HEK293 (cell line): ENCODE measurements at regions not wholly inside any gene's neighbourhood (a gene's known extent, or its start where the extent isn't known, plus 50 kb on each side); places are given as distances from the start of the nearest gene placed in this dataset.

Experiments used
- CTCF ChIA-PET: fragments of 350-600 bp; formaldehyde crosslinking; extraction: SDS; loops from one replicate; lab custom pipeline; 2021; ENCODE audit warnings: antibody characterized with exemption; lab: Yijun Ruan, JAX
- POLR2A ChIA-PET: fragments of 300-600 bp; formaldehyde crosslinking; extraction: SDS; loops from one replicate; lab custom pipeline; 2020; ENCODE audit warnings: antibody characterized with exemption, inconsistent platforms; lab: Yijun Ruan, JAX
- H3K27ac ChIP-seq: fragments of 200-500 bp; sonication (Bioruptor generic); 2 replicates; pipeline ENCODE4 v1.5.1; 2014; ENCODE audit warnings: low read depth, low read length, control low read depth, inconsistent platforms; ENCODE audit errors: extremely low read depth
- H3K36me3 ChIP-seq, 2 experiments: fragments of 200-500 bp in 1 of 2; sonication (Bioruptor generic) in 1 of 2; 1 replicate in 1 of 2; 2 replicates in 1 of 2; pipeline ENCODE4 v1.5.1; 2014 to 2017; ENCODE audit warnings: inconsistent platforms in 2 of 2, low read length in 2 of 2; ENCODE audit not compliant: control insufficient read depth in 2 of 2, insufficient read depth in 1 of 2
- H3K4me1 ChIP-seq: fragments of 200-500 bp; sonication (Bioruptor generic); 2 replicates; pipeline ENCODE4 v1.5.1; 2014; ENCODE audit warnings: mild to moderate bottlenecking, low read length, inconsistent platforms; ENCODE audit not compliant: control insufficient read depth, insufficient read depth
- H3K4me3 ChIP-seq: 2 replicates; pipeline ENCODE4 v1.5.1; 2011; ENCODE audit warnings: low read depth, mild to moderate bottlenecking, control low read depth, low read length, moderate library complexity
- H3K9me3 ChIP-seq: fragments of 200-500 bp; sonication (Bioruptor generic); 2 replicates; pipeline ENCODE4 v1.5.1; 2014; ENCODE audit warnings: low read depth, low read length, inconsistent platforms; ENCODE audit not compliant: control insufficient read depth, insufficient read depth
- FEZF1 ChIP-seq: fragments of 450-650 bp; formaldehyde crosslinking; IDR thresholded peaks from 2 replicates; pipeline ENCODE4 v1.5.1; 2016; ENCODE audit warnings: missing biosample characterization, missing genetic modification characterization
- KLF1 ChIP-seq: fragments of 450-650 bp; formaldehyde crosslinking; IDR thresholded peaks from 2 replicates; pipeline ENCODE4 v1.5.1; 2016; ENCODE audit warnings: missing biosample characterization, missing genetic modification characterization
- KLF9 ChIP-seq: fragments of 450-650 bp; formaldehyde crosslinking; IDR thresholded peaks from 2 replicates; pipeline ENCODE4 v1.5.1; 2016; ENCODE audit warnings: missing biosample characterization, missing genetic modification characterization, low read depth
- WT1 ChIP-seq: fragments of 450-650 bp; formaldehyde crosslinking; IDR thresholded peaks from 2 replicates; pipeline ENCODE4 v1.5.1; 2016; ENCODE audit warnings: missing biosample characterization, missing genetic modification characterization
- YY1 ChIP-seq: fragments of 450-650 bp; formaldehyde crosslinking; IDR thresholded peaks from 2 replicates; pipeline ENCODE4 v1.5.1; 2018; ENCODE audit warnings: missing biosample characterization, missing genetic modification characterization
- YY2 ChIP-seq: fragments of 450-650 bp; formaldehyde crosslinking; IDR thresholded peaks from 2 replicates; pipeline ENCODE4 v1.5.1; 2016; ENCODE audit warnings: missing biosample characterization, missing genetic modification characterization
- ZBTB20 ChIP-seq: fragments of 450-650 bp; formaldehyde crosslinking; IDR thresholded peaks from 2 replicates; pipeline ENCODE4 v1.5.1; 2016; ENCODE audit warnings: missing biosample characterization, missing genetic modification characterization
- ZBTB7A ChIP-seq: fragments of 450-650 bp; formaldehyde crosslinking; IDR thresholded peaks from 2 replicates; pipeline ENCODE4 v1.5.1; 2016; ENCODE audit warnings: low read depth, missing biosample characterization, missing genetic modification characterization
- ZBTB8A ChIP-seq: fragments of 450-650 bp; formaldehyde crosslinking; IDR thresholded peaks from 2 replicates; pipeline ENCODE4 v1.5.1; 2016; ENCODE audit warnings: missing biosample characterization, missing genetic modification characterization
- ZNF140 ChIP-seq: fragments of 450-650 bp; formaldehyde crosslinking; IDR thresholded peaks from 2 replicates; pipeline ENCODE4 v1.5.1; 2016; ENCODE audit warnings: missing biosample characterization, missing genetic modification characterization
- ZNF2 ChIP-seq: fragments of 450-650 bp; formaldehyde crosslinking; IDR thresholded peaks from 2 replicates; pipeline ENCODE4 v1.5.1; 2016; ENCODE audit warnings: missing biosample characterization, missing genetic modification characterization
- ZNF24 ChIP-seq: fragments of 450-650 bp; formaldehyde crosslinking; IDR thresholded peaks from 2 replicates; pipeline ENCODE4 v1.5.1; 2016; ENCODE audit warnings: missing biosample characterization, missing genetic modification characterization
- ZNF341 ChIP-seq: fragments of 450-650 bp; formaldehyde crosslinking; IDR thresholded peaks from 2 replicates; pipeline ENCODE4; 2016; ENCODE audit warnings: low read depth, missing biosample characterization, missing genetic modification characterization
- ZNF391 ChIP-seq: fragments of 450-650 bp; formaldehyde crosslinking; IDR thresholded peaks from 2 replicates; pipeline ENCODE4 v1.5.1; 2016; ENCODE audit warnings: low read depth, missing biosample characterization, missing genetic modification characterization, borderline replicate concordance
- ZNF394 ChIP-seq: fragments of 450-650 bp; formaldehyde crosslinking; IDR thresholded peaks from 2 replicates; pipeline ENCODE4 v1.5.1; 2016; ENCODE audit warnings: missing biosample characterization, missing genetic modification characterization, mild to moderate bottlenecking, moderate library complexity, borderline replicate concordance
- ZNF433 ChIP-seq: fragments of 450-650 bp; formaldehyde crosslinking; IDR thresholded peaks from 2 replicates; pipeline ENCODE4 v1.5.1; 2016; ENCODE audit warnings: missing biosample characterization, missing genetic modification characterization, low read depth
- ZNF530 ChIP-seq: fragments of 450-650 bp; formaldehyde crosslinking; IDR thresholded peaks from 2 replicates; pipeline ENCODE4 v1.5.1; 2016; ENCODE audit warnings: low read depth, missing biosample characterization, missing genetic modification characterization
- ZNF548 ChIP-seq: fragments of 450-650 bp; formaldehyde crosslinking; IDR thresholded peaks from 2 replicates; pipeline ENCODE4 v1.5.1; 2016; ENCODE audit warnings: missing biosample characterization, missing genetic modification characterization
- ZNF560 ChIP-seq: fragments of 450-650 bp; formaldehyde crosslinking; IDR thresholded peaks from 2 replicates; pipeline ENCODE4 v1.5.1; 2017; ENCODE audit warnings: missing biosample characterization, missing genetic modification characterization, borderline replicate concordance
- ZNF585B ChIP-seq: fragments of 450-650 bp; formaldehyde crosslinking; IDR thresholded peaks from 2 replicates; pipeline ENCODE4 v1.5.1; 2016; ENCODE audit warnings: missing biosample characterization, missing genetic modification characterization
- ZNF596 ChIP-seq: fragments of 450-650 bp; IDR thresholded peaks from 2 replicates; pipeline ENCODE4 v1.5.0; 2018; ENCODE audit warnings: missing biosample characterization, mild to moderate bottlenecking, missing genetic modification characterization, moderate library complexity
- ZNF624 ChIP-seq: fragments of 450-650 bp; formaldehyde crosslinking; IDR thresholded peaks from 2 replicates; pipeline ENCODE4 v1.5.1; 2017; ENCODE audit warnings: missing biosample characterization, missing genetic modification characterization
- ZNF777 ChIP-seq: fragments of 450-650 bp; formaldehyde crosslinking; IDR thresholded peaks from 2 replicates; pipeline ENCODE4 v1.5.1; 2017; ENCODE audit warnings: missing biosample characterization, missing genetic modification characterization, borderline replicate concordance
- ZNF837 ChIP-seq: fragments of 450-650 bp; formaldehyde crosslinking; IDR thresholded peaks from 2 replicates; pipeline ENCODE4 v1.5.1; 2016; ENCODE audit warnings: missing biosample characterization, missing genetic modification characterization
- TF ChIP-seq, protein P1 (sequence below): fragments of 450-650 bp; formaldehyde crosslinking; IDR thresholded peaks from 2 replicates; pipeline ENCODE4 v1.5.1; 2016; ENCODE audit warnings: missing biosample characterization, missing genetic modification characterization
- TF ChIP-seq, protein P2 (sequence below): fragments of 450-650 bp; formaldehyde crosslinking; IDR thresholded peaks from 2 replicates; pipeline ENCODE4 v1.5.1; 2016; ENCODE audit warnings: missing biosample characterization, missing genetic modification characterization
- TF ChIP-seq, protein P3 (sequence below): fragments of 450-650 bp; formaldehyde crosslinking; IDR thresholded peaks from 2 replicates; pipeline ENCODE4 v1.5.1; 2016; ENCODE audit warnings: missing biosample characterization, missing genetic modification characterization, borderline replicate concordance

DNA sequence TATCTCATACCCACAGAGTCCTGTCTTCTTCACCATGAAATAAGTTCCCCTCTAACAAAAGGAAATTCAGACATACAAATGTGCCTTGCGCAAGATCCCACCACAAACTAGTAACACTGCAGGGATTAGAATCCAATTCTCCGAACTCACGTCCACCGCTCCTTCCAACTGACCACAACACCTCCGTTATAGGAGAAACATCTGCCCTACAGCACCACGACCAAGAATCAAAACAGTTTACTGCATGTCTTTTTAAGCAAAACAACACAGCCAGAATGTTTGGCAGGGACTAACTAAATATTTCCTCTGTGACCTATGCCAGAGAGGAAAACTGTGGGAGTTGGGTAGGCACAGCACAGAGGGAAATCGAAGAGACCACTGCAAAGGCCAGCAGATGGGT lies 72.7 kb upstream of the AKIP1 start:
- POLR2A ChIA-PET, result no interaction called here

DNA sequence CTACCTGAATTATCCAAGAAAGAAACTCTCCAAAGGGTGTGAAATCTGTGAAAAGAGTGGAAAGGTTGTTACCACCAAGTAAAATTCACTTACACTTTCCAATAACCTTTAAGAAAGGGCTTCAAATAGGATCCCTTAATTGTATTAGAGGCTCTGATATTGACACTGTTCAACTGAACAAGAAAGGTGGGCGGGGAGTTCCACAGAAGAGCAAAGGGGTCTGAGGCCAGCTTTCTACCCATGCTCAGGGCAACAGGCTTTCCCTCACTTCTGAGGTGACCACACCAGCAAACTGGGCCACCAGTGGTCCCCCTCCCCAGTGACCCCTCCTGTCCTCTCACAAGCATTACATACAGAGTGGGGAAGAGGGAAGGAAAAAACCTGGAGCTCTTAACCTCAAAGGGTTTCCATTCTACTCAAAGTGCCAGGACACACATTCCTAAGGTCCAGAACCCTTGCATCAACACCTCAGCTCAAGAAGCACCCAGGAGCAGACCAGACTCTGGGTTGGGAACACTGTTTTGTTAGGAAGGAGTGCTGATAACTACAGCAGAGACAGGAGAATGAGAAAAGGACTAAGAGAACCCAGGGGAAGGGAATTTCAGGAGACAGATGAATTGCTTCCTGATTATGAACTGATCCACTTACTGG lies 71.6 kb upstream of the AKIP1 start:
- Histone ChIP-seq H3K36me3 (no peaks in the 10 kb centered on the region), H3K4me1 (no peaks in the 10 kb centered on the region), H3K9me3 (no peaks in the 10 kb centered on the region), H3K4me3 (no peak overlapping the region), H3K27ac (no peak overlapping the region)
- ChIA-PET CTCF (interaction anchor here (0.5 to 0.7 kb wide), 2 partner anchors 14 to 642 kb away, joined by 3 to 6 read pairs; no protein-coding TSS in a partner anchor), POLR2A (interaction anchor here (0.6 to 1.3 kb wide), 2 partner anchors 31 to 639 kb away, joined by 4 read pairs; no protein-coding TSS in a partner anchor)
- no peak for TF ChIP-seq ZNF560
- TF ChIP-seq KLF1, result no peak
- TF ChIP-seq ZNF596 (tag by site-specific recombination), result no peak
- TF ChIP-seq ZNF140 (tag by site-specific recombination), result no peak
- no peak for TF ChIP-seq ZNF837
- TF ChIP-seq ZBTB8A, result no peak
- TF ChIP-seq ZNF2 (tag by site-specific recombination), result no peak
- no peak for TF ChIP-seq ZNF624 (tag by site-specific recombination)
- TF ChIP-seq, protein P1, sequence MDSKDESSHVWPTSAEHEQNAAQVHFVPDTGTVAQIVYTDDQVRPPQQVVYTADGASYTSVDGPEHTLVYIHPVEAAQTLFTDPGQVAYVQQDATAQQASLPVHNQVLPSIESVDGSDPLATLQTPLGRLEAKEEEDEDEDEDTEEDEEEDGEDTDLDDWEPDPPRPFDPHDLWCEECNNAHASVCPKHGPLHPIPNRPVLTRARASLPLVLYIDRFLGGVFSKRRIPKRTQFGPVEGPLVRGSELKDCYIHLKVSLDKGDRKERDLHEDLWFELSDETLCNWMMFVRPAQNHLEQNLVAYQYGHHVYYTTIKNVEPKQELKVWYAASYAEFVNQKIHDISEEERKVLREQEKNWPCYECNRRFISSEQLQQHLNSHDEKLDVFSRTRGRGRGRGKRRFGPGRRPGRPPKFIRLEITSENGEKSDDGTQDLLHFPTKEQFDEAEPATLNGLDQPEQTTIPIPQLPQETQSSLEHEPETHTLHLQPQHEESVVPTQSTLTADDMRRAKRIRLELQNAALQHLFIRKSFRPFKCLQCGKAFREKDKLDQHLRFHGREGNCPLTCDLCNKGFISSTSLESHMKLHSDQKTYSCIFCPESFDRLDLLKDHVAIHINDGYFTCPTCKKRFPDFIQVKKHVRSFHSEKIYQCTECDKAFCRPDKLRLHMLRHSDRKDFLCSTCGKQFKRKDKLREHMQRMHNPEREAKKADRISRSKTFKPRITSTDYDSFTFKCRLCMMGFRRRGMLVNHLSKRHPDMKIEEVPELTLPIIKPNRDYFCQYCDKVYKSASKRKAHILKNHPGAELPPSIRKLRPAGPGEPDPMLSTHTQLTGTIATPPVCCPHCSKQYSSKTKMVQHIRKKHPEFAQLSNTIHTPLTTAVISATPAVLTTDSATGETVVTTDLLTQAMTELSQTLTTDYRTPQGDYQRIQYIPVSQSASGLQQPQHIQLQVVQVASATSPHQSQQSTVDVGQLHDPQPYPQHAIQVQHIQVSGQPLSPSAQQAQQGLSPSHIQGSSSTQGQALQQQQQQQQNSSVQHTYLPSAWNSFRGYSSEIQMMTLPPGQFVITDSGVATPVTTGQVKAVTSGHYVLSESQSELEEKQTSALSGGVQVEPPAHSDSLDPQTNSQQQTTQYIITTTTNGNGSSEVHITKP (tag by site-specific recombination), result no peak
- TF ChIP-seq, protein P2, sequence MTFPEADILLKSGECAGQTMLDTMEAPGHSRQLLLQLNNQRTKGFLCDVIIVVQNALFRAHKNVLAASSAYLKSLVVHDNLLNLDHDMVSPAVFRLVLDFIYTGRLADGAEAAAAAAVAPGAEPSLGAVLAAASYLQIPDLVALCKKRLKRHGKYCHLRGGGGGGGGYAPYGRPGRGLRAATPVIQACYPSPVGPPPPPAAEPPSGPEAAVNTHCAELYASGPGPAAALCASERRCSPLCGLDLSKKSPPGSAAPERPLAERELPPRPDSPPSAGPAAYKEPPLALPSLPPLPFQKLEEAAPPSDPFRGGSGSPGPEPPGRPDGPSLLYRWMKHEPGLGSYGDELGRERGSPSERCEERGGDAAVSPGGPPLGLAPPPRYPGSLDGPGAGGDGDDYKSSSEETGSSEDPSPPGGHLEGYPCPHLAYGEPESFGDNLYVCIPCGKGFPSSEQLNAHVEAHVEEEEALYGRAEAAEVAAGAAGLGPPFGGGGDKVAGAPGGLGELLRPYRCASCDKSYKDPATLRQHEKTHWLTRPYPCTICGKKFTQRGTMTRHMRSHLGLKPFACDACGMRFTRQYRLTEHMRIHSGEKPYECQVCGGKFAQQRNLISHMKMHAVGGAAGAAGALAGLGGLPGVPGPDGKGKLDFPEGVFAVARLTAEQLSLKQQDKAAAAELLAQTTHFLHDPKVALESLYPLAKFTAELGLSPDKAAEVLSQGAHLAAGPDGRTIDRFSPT (tag by site-specific recombination), result no peak
- TF ChIP-seq ZNF433 (tag by site-specific recombination), result no peak
- TF ChIP-seq ZBTB20 (tag by site-specific recombination), result no peak
- no peak for TF ChIP-seq ZNF777 (tag by site-specific recombination)

More for the DNA sequence above, 72.7 kb upstream of the AKIP1 start:
- Histone ChIP-seq H3K36me3 (no peaks in the 10 kb centered on the region), H3K4me1 (no peaks in the 10 kb centered on the region), H3K27ac (no peak overlapping the region), H3K4me3 (no peak overlapping the region), H3K9me3 (no peaks in the 10 kb centered on the region)
- TF ChIP-seq ZNF585B (no peak), ZNF530 (tag by site-specific recombination) (no peak), ZBTB8A (no peak), ZNF394 (tag by site-specific recombination) (no peak), ZNF391 (tag by site-specific recombination) (no peak), WT1 (no peak), ZNF548 (tag by site-specific recombination) (no peak), ZNF596 (tag by site-specific recombination) (no peak), YY2 (no peak), YY1 (tag by site-specific recombination) (no peak), FEZF1 (tag by site-specific recombination) (no peak), KLF9 (tag by site-specific recombination) (no peak), ZBTB7A (tag by site-specific recombination) (no peak), ZNF341 (tag by site-specific recombination) (no peak), ZNF24 (no peak)
- TF ChIP-seq, protein P3, sequence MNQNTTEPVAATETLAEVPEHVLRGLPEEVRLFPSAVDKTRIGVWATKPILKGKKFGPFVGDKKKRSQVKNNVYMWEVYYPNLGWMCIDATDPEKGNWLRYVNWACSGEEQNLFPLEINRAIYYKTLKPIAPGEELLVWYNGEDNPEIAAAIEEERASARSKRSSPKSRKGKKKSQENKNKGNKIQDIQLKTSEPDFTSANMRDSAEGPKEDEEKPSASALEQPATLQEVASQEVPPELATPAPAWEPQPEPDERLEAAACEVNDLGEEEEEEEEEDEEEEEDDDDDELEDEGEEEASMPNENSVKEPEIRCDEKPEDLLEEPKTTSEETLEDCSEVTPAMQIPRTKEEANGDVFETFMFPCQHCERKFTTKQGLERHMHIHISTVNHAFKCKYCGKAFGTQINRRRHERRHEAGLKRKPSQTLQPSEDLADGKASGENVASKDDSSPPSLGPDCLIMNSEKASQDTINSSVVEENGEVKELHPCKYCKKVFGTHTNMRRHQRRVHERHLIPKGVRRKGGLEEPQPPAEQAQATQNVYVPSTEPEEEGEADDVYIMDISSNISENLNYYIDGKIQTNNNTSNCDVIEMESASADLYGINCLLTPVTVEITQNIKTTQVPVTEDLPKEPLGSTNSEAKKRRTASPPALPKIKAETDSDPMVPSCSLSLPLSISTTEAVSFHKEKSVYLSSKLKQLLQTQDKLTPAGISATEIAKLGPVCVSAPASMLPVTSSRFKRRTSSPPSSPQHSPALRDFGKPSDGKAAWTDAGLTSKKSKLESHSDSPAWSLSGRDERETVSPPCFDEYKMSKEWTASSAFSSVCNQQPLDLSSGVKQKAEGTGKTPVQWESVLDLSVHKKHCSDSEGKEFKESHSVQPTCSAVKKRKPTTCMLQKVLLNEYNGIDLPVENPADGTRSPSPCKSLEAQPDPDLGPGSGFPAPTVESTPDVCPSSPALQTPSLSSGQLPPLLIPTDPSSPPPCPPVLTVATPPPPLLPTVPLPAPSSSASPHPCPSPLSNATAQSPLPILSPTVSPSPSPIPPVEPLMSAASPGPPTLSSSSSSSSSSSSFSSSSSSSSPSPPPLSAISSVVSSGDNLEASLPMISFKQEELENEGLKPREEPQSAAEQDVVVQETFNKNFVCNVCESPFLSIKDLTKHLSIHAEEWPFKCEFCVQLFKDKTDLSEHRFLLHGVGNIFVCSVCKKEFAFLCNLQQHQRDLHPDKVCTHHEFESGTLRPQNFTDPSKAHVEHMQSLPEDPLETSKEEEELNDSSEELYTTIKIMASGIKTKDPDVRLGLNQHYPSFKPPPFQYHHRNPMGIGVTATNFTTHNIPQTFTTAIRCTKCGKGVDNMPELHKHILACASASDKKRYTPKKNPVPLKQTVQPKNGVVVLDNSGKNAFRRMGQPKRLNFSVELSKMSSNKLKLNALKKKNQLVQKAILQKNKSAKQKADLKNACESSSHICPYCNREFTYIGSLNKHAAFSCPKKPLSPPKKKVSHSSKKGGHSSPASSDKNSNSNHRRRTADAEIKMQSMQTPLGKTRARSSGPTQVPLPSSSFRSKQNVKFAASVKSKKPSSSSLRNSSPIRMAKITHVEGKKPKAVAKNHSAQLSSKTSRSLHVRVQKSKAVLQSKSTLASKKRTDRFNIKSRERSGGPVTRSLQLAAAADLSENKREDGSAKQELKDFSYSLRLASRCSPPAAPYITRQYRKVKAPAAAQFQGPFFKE (tag by site-specific recombination), result no peak
- CTCF ChIA-PET, result no interaction called here
